ENCODE measurements at regions not wholly inside any gene's neighbourhood (a gene's known extent, or its start where the extent isn't known, plus 50 kb on each side); places are given as distances from the start of the nearest gene placed in this dataset.
"Not testable (repeated sequence)": the region's sequence is repeated elsewhere in the genome, so short reads cannot be mapped to it uniquely, and the experiment has no call there.

GRCh38 chr5:163115011-163115410, 322.4 kb upstream of the CCNG1 start:
- no peak overlapping the region for H3K4me3 ChIP-seq (ENCODE audit: low read depth, low read length)
- H3K36me3 ChIP-seq (ENCODE audit: control insufficient read depth, insufficient read depth, low read length): no peaks in the 10 kb centered on the region
- H3K9ac ChIP-seq (ENCODE audit: low read depth, low read length): no peak overlapping the region
- peaks cover 6% of the 10 kb centered on the region for H3K4me1 ChIP-seq (ENCODE audit: control insufficient read depth, insufficient read depth, low read length)
- H3K9me3 ChIP-seq (ENCODE audit: control insufficient read depth, insufficient read depth, low read length): no peaks in the 10 kb centered on the region
- no peak overlapping the region for H3K27ac ChIP-seq (ENCODE audit: low read depth, low read length)
- no peaks in the 10 kb centered on the region for H3K27me3 ChIP-seq (ENCODE audit: control insufficient read depth, insufficient read depth, low read length)

GRCh38 chr5:163116618-163117017, 320.8 kb upstream of the CCNG1 start:
- not testable (repeated sequence) for H3K36me3 ChIP-seq (ENCODE audit: control insufficient read depth, insufficient read depth, low read length); H3K27ac ChIP-seq (ENCODE audit: low read depth, low read length); H3K27me3 ChIP-seq (ENCODE audit: control insufficient read depth, insufficient read depth, low read length); H3K9ac ChIP-seq (ENCODE audit: low read depth, low read length); H3K4me3 ChIP-seq (ENCODE audit: low read depth, low read length); H3K9me3 ChIP-seq (ENCODE audit: control insufficient read depth, insufficient read depth, low read length); H3K4me1 ChIP-seq (ENCODE audit: control insufficient read depth, insufficient read depth, low read length)

- Histone ChIP-seq H3K27ac (ENCODE audit: low read depth, low read length) (no peak overlapping the region), H3K4me1 (ENCODE audit: control insufficient read depth, insufficient read depth, low read length) (no peaks in the 10 kb centered on the region), H3K27me3 (ENCODE audit: control insufficient read depth, insufficient read depth, low read length) (no peaks in the 10 kb centered on the region), H3K9ac (ENCODE audit: low read depth, low read length) (no peak overlapping the region), H3K4me3 (ENCODE audit: low read depth, low read length) (no peak overlapping the region), H3K9me3 (ENCODE audit: control insufficient read depth, insufficient read depth, low read length) (no peaks in the 10 kb centered on the region), H3K36me3 (ENCODE audit: control insufficient read depth, insufficient read depth, low read length) (no peaks in the 10 kb centered on the region)
Observed at GRCh38 chr5:163134061-163134460, 303.3 kb upstream of the CCNG1 start.

DNA sequence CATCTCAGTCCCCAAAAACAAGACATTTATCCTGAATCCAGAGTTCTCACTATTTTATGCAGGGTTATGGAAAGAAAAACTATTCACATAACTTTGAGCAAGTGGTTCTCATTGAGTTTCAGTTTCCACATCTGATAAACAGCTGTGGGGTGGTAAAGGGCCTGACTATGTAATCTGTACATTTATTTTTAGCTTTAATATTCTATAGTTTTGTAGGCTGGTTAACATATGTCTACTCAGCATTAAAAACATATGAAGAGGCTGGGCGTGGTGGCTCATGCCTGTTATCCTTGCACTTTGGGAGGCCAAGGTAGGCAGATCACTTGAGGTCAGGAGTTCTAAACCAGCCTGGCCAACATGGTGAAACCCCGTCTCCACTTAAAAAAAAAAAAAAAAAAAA, 301.5 kb upstream of the CCNG1 start:
- Histone ChIP-seq H3K4me1 (ENCODE audit: control insufficient read depth, insufficient read depth, low read length) (no peaks in the 10 kb centered on the region), H3K9me3 (ENCODE audit: control insufficient read depth, insufficient read depth, low read length) (no peaks in the 10 kb centered on the region), H3K27me3 (ENCODE audit: control insufficient read depth, insufficient read depth, low read length) (no peaks in the 10 kb centered on the region), H3K36me3 (ENCODE audit: control insufficient read depth, insufficient read depth, low read length) (no peaks in the 10 kb centered on the region), H3K4me3 (ENCODE audit: low read depth, low read length) (no peak overlapping the region), H3K27ac (ENCODE audit: low read depth, low read length) (no peak overlapping the region), H3K9ac (ENCODE audit: low read depth, low read length) (no peak overlapping the region)

- H3K27me3 ChIP-seq (ENCODE audit: control insufficient read depth, insufficient read depth, low read length): no peaks in the 10 kb centered on the region
- H3K36me3 ChIP-seq (ENCODE audit: control insufficient read depth, insufficient read depth, low read length): no peaks in the 10 kb centered on the region
- no peak overlapping the region for H3K9ac ChIP-seq (ENCODE audit: low read depth, low read length)
- no peaks in the 10 kb centered on the region for H3K4me1 ChIP-seq (ENCODE audit: control insufficient read depth, insufficient read depth, low read length)
- H3K4me3 ChIP-seq (ENCODE audit: low read depth, low read length): no peak overlapping the region
- peaks cover 3% of the 10 kb centered on the region; the same call in 1 of the 2 replicates for H3K9me3 ChIP-seq (ENCODE audit: control insufficient read depth, insufficient read depth, low read length)
- no peak overlapping the region for H3K27ac ChIP-seq (ENCODE audit: low read depth, low read length)
Observed at GRCh38 chr5:163161512-163161911, 275.9 kb upstream of the CCNG1 start.

DNA sequence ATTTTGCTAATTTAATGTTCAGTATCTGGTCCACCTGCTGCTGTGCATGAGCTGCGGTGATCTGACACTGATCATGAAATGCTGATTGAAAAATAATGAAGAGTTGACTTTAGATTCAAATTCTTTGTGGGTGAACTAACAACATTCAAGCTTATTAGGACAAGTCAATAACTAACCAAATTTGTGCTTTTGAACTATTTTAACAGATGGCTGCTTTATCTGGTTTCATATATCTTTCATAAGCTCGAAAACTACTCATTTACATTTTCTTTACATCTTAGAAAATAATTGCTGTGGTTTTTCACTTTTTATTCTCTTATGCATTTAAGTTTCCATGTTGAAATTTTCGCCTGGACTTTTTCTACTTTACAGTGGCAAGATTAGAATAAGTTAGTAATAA, 274.8 kb upstream of the CCNG1 start:
- Histone ChIP-seq H3K27ac (ENCODE audit: low read depth, low read length) (no peak overlapping the region), H3K9ac (ENCODE audit: low read depth, low read length) (no peak overlapping the region), H3K27me3 (ENCODE audit: control insufficient read depth, insufficient read depth, low read length) (no peaks in the 10 kb centered on the region), H3K4me1 (ENCODE audit: control insufficient read depth, insufficient read depth, low read length) (no peaks in the 10 kb centered on the region), H3K9me3 (ENCODE audit: control insufficient read depth, insufficient read depth, low read length) (peaks cover 3% of the 10 kb centered on the region; the same call in 1 of the 2 replicates), H3K36me3 (ENCODE audit: control insufficient read depth, insufficient read depth, low read length) (no peaks in the 10 kb centered on the region), H3K4me3 (ENCODE audit: low read depth, low read length) (no peak overlapping the region)

DNA sequence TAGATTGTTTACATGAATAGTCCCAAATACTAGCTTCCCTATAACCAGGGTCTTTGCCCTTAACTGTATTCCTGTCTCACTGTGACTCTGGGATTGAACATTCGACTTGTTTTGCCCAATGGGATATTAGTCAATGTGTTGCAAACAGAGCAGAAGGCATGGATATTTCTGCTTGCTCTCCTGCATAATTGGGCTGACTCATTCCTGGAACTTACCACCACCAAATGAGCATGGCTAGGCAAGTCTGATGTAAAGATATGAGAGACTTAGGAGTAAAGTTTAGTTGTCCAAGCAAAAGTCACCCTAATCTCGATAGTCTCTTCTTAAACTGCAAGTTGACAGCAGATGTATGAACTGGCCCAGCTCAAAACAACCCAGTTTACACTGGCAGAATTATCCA, 273.5 kb upstream of the CCNG1 start:
- peaks cover 3% of the 10 kb centered on the region; the same call in 1 of the 2 replicates for H3K9me3 ChIP-seq (ENCODE audit: control insufficient read depth, insufficient read depth, low read length)
- no peak overlapping the region for H3K9ac ChIP-seq (ENCODE audit: low read depth, low read length)
- no peaks in the 10 kb centered on the region for H3K36me3 ChIP-seq (ENCODE audit: control insufficient read depth, insufficient read depth, low read length)
- H3K4me1 ChIP-seq (ENCODE audit: control insufficient read depth, insufficient read depth, low read length): no peaks in the 10 kb centered on the region
- no peak overlapping the region for H3K4me3 ChIP-seq (ENCODE audit: low read depth, low read length)
- H3K27me3 ChIP-seq (ENCODE audit: control insufficient read depth, insufficient read depth, low read length): no peaks in the 10 kb centered on the region
- H3K27ac ChIP-seq (ENCODE audit: low read depth, low read length): no peak overlapping the region

- Histone ChIP-seq H3K4me3 (ENCODE audit: low read depth, low read length) (no peak overlapping the region), H3K9ac (ENCODE audit: low read depth, low read length) (no peak overlapping the region), H3K9me3 (ENCODE audit: control insufficient read depth, insufficient read depth, low read length) (peaks cover 3% of the 10 kb centered on the region; the same call in 1 of the 2 replicates), H3K36me3 (ENCODE audit: control insufficient read depth, insufficient read depth, low read length) (no peaks in the 10 kb centered on the region), H3K27ac (ENCODE audit: low read depth, low read length) (no peak overlapping the region), H3K4me1 (ENCODE audit: control insufficient read depth, insufficient read depth, low read length) (no peaks in the 10 kb centered on the region), H3K27me3 (ENCODE audit: control insufficient read depth, insufficient read depth, low read length) (no peaks in the 10 kb centered on the region)
Observed at GRCh38 chr5:163165277-163165676, 272.1 kb upstream of the CCNG1 start.

GRCh38 chr5:163170161-163170560, 267.2 kb upstream of the CCNG1 start:
- not testable (repeated sequence) for H3K9me3 ChIP-seq (ENCODE audit: control insufficient read depth, insufficient read depth, low read length); H3K9ac ChIP-seq (ENCODE audit: low read depth, low read length); H3K4me3 ChIP-seq (ENCODE audit: low read depth, low read length); H3K4me1 ChIP-seq (ENCODE audit: control insufficient read depth, insufficient read depth, low read length); H3K36me3 ChIP-seq (ENCODE audit: control insufficient read depth, insufficient read depth, low read length); H3K27ac ChIP-seq (ENCODE audit: low read depth, low read length); H3K27me3 ChIP-seq (ENCODE audit: control insufficient read depth, insufficient read depth, low read length)

- H3K27ac ChIP-seq (ENCODE audit: low read depth, low read length): no peak overlapping the region
- H3K4me1 ChIP-seq (ENCODE audit: control insufficient read depth, insufficient read depth, low read length): no peaks in the 10 kb centered on the region
- H3K4me3 ChIP-seq (ENCODE audit: low read depth, low read length): no peak overlapping the region
- no peaks in the 10 kb centered on the region for H3K9me3 ChIP-seq (ENCODE audit: control insufficient read depth, insufficient read depth, low read length)
- H3K27me3 ChIP-seq (ENCODE audit: control insufficient read depth, insufficient read depth, low read length): no peaks in the 10 kb centered on the region
- H3K36me3 ChIP-seq (ENCODE audit: control insufficient read depth, insufficient read depth, low read length): no peaks in the 10 kb centered on the region
- no peak overlapping the region for H3K9ac ChIP-seq (ENCODE audit: low read depth, low read length)
Observed at GRCh38 chr5:163172540-163173338, 264.7 kb upstream of the CCNG1 start.

DNA sequence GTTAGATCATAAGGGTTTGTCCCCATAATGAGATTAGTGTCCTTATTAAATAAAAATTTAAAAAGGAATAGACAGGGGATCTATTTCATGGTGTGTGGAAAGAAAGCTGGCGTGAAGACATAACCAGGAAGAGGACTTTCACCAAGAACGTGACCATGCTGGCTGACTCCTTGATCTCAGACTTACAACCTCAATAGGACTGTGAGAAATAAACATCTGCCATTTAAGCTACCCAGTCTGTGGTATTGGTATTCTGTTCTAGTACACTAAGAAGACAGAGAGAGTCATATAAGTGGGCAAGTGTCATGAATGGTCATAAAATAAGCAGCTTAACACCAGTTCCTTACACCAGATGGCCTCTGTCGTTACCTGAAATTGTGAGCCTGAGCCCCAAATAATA, 259.4 kb upstream of the CCNG1 start:
- no peaks in the 10 kb centered on the region for H3K27me3 ChIP-seq (ENCODE audit: control insufficient read depth, insufficient read depth, low read length)
- no peaks in the 10 kb centered on the region for H3K9me3 ChIP-seq (ENCODE audit: control insufficient read depth, insufficient read depth, low read length)
- H3K4me1 ChIP-seq (ENCODE audit: control insufficient read depth, insufficient read depth, low read length): peaks cover 6% of the 10 kb centered on the region
- no peak overlapping the region for H3K27ac ChIP-seq (ENCODE audit: low read depth, low read length)
- H3K9ac ChIP-seq (ENCODE audit: low read depth, low read length): no peak overlapping the region
- H3K36me3 ChIP-seq (ENCODE audit: control insufficient read depth, insufficient read depth, low read length): no peaks in the 10 kb centered on the region
- H3K4me3 ChIP-seq (ENCODE audit: low read depth, low read length): no peak overlapping the region

Measured in HUES48 (cell line).